ENCODE measurements at regions not wholly inside any gene's neighbourhood (a gene's known extent, or its start where the extent isn't known, plus 50 kb on each side); places are given as distances from the start of the nearest gene placed in this dataset.

DNA sequence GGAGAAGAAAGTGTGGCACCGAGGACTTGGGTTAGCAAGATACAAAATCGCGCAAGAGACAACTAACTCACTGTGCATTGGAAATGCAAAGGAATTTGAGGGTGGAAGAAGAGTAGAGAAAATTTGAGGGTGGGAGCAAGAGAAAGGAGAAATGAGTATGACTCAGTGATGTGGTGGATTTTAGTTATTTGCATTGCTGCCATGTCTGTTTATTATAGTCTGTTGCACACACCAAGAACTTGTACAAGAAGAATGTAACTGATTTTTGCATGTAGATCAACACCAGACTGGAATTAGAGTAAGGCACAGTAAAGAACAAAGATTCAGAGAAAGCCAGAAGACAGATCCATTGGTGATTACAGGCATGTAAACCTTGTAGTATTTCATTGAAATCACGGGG lies 71.6 kb upstream of the SMIM36 start:
- TF ChIP-seq NFIC (IDR thresholded peaks at IDR 0.05): no peak
- TF ChIP-seq, protein P1, sequence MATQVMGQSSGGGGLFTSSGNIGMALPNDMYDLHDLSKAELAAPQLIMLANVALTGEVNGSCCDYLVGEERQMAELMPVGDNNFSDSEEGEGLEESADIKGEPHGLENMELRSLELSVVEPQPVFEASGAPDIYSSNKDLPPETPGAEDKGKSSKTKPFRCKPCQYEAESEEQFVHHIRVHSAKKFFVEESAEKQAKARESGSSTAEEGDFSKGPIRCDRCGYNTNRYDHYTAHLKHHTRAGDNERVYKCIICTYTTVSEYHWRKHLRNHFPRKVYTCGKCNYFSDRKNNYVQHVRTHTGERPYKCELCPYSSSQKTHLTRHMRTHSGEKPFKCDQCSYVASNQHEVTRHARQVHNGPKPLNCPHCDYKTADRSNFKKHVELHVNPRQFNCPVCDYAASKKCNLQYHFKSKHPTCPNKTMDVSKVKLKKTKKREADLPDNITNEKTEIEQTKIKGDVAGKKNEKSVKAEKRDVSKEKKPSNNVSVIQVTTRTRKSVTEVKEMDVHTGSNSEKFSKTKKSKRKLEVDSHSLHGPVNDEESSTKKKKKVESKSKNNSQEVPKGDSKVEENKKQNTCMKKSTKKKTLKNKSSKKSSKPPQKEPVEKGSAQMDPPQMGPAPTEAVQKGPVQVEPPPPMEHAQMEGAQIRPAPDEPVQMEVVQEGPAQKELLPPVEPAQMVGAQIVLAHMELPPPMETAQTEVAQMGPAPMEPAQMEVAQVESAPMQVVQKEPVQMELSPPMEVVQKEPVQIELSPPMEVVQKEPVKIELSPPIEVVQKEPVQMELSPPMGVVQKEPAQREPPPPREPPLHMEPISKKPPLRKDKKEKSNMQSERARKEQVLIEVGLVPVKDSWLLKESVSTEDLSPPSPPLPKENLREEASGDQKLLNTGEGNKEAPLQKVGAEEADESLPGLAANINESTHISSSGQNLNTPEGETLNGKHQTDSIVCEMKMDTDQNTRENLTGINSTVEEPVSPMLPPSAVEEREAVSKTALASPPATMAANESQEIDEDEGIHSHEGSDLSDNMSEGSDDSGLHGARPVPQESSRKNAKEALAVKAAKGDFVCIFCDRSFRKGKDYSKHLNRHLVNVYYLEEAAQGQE (IDR thresholded peaks at IDR 0.05; ENCODE audit: low read depth): no peak
- TF ChIP-seq EGR1 (IDR thresholded peaks at IDR 0.05): no peak
- TF ChIP-seq TCF12 (IDR thresholded peaks at IDR 0.05; ENCODE audit: low read depth): no peak
- no peak for TF ChIP-seq EP300 (IDR thresholded peaks at IDR 0.05; ENCODE audit: borderline replicate concordance)
- TF ChIP-seq RAD21 (IDR thresholded peaks at IDR 0.05; ENCODE audit: low read depth): no peak
- TF ChIP-seq YY1 (IDR thresholded peaks at IDR 0.05; ENCODE audit: low read depth): no peak
- TF ChIP-seq TEAD4 (IDR thresholded peaks at IDR 0.05): no peak
- TF ChIP-seq ZBTB7A (IDR thresholded peaks at IDR 0.05; ENCODE audit: low read depth): no peak
- TF ChIP-seq, protein P2, sequence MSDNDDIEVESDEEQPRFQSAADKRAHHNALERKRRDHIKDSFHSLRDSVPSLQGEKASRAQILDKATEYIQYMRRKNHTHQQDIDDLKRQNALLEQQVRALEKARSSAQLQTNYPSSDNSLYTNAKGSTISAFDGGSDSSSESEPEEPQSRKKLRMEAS (IDR thresholded peaks at IDR 0.05): no peak
- TF ChIP-seq, protein P3, sequence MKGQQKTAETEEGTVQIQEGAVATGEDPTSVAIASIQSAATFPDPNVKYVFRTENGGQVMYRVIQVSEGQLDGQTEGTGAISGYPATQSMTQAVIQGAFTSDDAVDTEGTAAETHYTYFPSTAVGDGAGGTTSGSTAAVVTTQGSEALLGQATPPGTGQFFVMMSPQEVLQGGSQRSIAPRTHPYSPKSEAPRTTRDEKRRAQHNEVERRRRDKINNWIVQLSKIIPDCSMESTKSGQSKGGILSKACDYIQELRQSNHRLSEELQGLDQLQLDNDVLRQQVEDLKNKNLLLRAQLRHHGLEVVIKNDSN (IDR thresholded peaks at IDR 0.05): no peak
- TF ChIP-seq FOXM1 (IDR thresholded peaks at IDR 0.05; ENCODE audit: borderline replicate concordance, low read depth): no peak
- TF ChIP-seq CEBPB (IDR thresholded peaks at IDR 0.05): no peak
- TF ChIP-seq TAF1 (IDR thresholded peaks at IDR 0.05; ENCODE audit: low read depth): no peak
- no peak for TF ChIP-seq CREB1 (IDR thresholded peaks at IDR 0.05; ENCODE audit: low read depth)

DNA sequence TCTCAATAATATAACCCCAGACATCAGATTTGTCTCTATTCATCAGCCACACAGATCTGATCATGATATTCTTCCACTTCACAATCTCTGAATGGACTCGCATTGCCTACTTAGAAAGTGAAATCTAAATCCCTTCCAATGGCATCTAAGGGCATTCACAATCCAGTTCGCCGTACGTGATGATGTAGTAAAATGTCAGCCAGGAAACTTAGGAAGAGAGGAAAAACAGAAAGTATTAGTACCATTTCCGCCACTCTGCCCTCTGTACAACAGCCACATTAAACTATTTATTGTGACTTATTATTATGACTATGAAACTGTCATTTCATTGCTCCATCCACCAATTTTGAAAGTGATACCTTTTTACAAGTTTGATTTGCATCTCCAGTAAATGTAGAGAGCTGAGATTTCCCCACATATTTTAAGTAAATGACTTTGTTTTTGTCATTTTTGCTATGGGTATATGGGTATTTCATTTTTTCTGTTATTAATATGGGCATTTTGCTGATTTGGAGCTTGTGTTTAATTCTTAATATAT lies 69.4 kb upstream of the SMIM36 start:
- TF ChIP-seq, protein P2 (IDR thresholded peaks at IDR 0.05): no peak
- no peak for TF ChIP-seq CEBPB (IDR thresholded peaks at IDR 0.05)
- no peak for TF ChIP-seq RAD21 (IDR thresholded peaks at IDR 0.05; ENCODE audit: low read depth)
- no peak for TF ChIP-seq ZBTB7A (IDR thresholded peaks at IDR 0.05; ENCODE audit: low read depth)
- no peak for TF ChIP-seq CREB1 (IDR thresholded peaks at IDR 0.05; ENCODE audit: low read depth)

DNA sequence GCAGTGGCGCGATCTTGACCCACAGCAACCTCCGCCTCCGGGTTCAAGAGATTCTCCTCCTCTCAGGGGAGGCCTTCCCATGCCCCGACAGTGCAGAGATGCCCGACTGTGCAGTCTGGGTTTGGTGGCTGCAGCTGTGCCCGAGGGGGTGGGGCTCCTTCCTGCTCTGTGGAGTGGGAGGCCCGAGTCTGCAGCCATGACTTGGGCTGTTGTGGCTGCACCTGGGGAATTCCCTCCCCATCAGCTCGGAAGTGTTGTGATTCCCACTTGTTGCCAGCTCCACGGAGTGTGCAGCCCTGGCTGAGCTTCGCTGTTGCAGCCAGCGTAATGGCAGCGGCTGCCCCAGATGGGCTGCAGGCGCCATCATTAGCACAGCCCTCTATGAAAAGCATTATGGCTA lies 66.4 kb upstream of the SMIM36 start:
- TF ChIP-seq, protein P1 (IDR thresholded peaks at IDR 0.05; ENCODE audit: low read depth): no peak
- TF ChIP-seq EGR1 (IDR thresholded peaks at IDR 0.05) (no peak), FOXM1 (IDR thresholded peaks at IDR 0.05; ENCODE audit: borderline replicate concordance, low read depth) (no peak), TAF1 (IDR thresholded peaks at IDR 0.05; ENCODE audit: low read depth) (no peak), CREB1 (IDR thresholded peaks at IDR 0.05; ENCODE audit: low read depth) (no peak), EP300 (IDR thresholded peaks at IDR 0.05; ENCODE audit: borderline replicate concordance) (no peak), YY1 (IDR thresholded peaks at IDR 0.05; ENCODE audit: low read depth) (no peak)
- TF ChIP-seq, protein P3 (IDR thresholded peaks at IDR 0.05): no peak

DNA sequence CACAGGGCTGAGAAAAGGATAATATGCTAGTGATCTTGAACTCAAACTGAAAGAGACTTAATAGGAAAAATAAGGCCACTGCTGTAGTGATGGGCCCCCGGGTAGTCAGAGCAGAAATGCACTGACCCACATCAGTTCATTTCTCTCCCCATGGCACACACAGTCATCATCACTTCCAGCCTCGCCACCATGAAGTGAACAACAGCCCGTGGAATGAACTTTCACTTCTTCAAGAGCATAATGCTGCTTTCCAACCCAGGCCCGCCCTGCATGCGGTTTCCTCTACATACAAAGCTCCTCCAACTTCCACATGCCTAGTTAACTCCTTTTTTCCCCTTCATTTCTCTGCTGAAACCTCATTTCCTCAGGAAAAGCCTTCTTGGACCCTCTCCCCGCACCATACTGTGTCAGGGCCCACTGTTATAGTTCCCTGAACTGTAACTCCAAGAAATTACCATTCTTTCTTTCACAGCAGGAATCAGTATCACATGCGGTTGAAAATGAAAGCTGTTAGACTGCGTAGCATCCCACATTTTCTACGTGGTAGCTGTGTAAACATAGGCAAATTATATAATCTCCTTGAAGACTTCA lies 65.8 kb upstream of the SMIM36 start:
- TF ChIP-seq YY1 (IDR thresholded peaks at IDR 0.05; ENCODE audit: low read depth) (no peak), TAF1 (IDR thresholded peaks at IDR 0.05; ENCODE audit: low read depth) (no peak), NFIC (IDR thresholded peaks at IDR 0.05) (no peak), TEAD4 (IDR thresholded peaks at IDR 0.05) (no peak)

DNA sequence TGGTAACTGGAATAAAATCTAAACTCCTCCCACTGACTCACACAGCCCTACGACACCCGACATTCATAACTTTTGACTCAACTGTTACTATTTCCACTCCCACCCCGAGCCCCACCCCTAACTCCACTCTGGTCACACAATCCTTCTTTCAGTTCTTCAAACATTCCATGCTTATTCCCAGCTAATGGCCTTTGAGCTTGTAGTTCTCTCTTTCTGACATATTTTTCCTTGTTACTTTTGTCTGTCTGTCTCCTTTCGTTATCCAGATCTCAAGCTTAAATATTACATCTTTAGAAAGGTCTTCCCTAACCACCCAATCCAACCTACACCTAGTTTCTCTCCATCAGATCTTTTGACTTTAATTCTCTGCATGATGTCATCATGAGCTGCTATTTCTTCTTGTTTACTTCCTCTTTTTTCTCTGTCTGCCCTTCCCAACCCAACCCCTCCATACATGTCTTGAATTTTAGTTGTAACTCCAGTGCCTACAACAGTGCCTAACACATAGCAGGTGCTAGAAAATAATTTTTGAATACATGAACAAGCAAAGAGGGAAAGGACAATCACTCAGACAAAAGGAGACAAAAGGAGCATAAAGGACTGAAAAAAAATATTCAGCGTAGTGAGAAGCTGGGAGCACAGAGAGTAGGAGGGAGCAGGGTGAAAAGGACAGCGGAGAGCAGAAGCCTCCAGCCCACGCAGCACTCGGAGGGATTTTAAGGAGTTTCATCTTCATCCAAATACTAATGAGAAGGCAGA lies 65.2 kb upstream of the SMIM36 start:
- TF ChIP-seq TCF12 (IDR thresholded peaks at IDR 0.05; ENCODE audit: low read depth) (no peak), EGR1 (IDR thresholded peaks at IDR 0.05) (no peak), RAD21 (IDR thresholded peaks at IDR 0.05; ENCODE audit: low read depth) (no peak), ZBTB7A (IDR thresholded peaks at IDR 0.05; ENCODE audit: low read depth) (no peak), TEAD4 (IDR thresholded peaks at IDR 0.05) (no peak)
- TF ChIP-seq, protein P3 (IDR thresholded peaks at IDR 0.05): no peak
- TF ChIP-seq, protein P2 (IDR thresholded peaks at IDR 0.05): no peak

Measured in Ishikawa (cell line).